ENCODE measurements at regions not wholly inside any gene's neighbourhood (a gene's known extent, or its start where the extent isn't known, plus 50 kb on each side); places are given as distances from the start of the nearest gene placed in this dataset.

DNA sequence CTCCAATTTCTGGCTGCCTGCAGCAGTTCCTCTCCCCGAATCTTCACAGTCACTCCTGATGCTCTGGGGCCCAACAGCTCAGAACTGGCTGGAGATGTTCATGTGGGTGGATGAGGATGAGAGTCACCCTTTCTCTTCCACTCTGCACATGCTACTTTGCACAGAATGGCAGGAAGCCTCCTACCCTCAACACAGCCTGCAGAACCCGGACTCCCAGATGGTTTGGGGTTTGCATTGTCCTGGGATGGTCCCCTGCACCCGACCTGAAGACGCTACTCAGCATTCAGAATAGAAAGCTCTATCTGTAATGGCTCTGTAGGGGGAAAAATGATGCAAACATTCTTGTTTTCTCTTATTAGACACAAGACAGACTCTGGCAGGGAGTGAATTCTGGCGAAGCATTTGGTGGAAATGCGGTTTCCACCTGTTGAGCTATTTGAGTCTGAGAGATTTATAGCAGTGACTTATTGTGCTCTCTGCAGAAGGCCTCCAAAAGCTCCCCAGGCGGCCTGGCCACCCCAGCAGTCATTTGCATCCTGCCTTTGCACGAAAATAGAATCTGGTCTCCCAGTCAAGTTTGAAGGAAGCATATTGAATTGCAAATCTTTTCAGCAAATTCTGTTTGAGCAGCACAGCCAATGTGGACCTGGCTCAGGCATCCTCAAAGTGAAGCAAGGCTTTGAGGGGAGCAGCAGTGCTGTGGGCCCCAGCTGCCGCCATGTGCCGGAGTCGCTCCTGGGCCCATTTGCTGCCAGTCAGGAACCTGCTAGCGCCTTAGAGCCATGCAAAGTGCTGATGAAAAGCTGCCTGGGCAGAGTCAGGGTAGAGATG lies 309.3 kb downstream of the TCERG1L start:
- Histone ChIP-seq H3K36me3 (ENCODE audit: control insufficient read depth, insufficient read depth, low read length) (no peaks in the 10 kb centered on the region), H3K4me3 (ENCODE audit: low read depth, low read length) (no peak overlapping the region), H3K27me3 (ENCODE audit: control insufficient read depth, insufficient read depth, low read length) (no peaks in the 10 kb centered on the region)
- TF ChIP-seq, protein P1, sequence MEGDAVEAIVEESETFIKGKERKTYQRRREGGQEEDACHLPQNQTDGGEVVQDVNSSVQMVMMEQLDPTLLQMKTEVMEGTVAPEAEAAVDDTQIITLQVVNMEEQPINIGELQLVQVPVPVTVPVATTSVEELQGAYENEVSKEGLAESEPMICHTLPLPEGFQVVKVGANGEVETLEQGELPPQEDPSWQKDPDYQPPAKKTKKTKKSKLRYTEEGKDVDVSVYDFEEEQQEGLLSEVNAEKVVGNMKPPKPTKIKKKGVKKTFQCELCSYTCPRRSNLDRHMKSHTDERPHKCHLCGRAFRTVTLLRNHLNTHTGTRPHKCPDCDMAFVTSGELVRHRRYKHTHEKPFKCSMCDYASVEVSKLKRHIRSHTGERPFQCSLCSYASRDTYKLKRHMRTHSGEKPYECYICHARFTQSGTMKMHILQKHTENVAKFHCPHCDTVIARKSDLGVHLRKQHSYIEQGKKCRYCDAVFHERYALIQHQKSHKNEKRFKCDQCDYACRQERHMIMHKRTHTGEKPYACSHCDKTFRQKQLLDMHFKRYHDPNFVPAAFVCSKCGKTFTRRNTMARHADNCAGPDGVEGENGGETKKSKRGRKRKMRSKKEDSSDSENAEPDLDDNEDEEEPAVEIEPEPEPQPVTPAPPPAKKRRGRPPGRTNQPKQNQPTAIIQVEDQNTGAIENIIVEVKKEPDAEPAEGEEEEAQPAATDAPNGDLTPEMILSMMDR (IDR thresholded peaks at IDR 0.05; ENCODE audit: insufficient read depth, low read depth, low read length), result no peak
- DNase-seq (ENCODE audit: low read depth), result no peak
- ChIA-PET POLR2A (no interaction called here), CTCF (no interaction called here)

- POLR2A ChIA-PET, result no interaction called here
- TF ChIP-seq, protein P1 (IDR thresholded peaks at IDR 0.05; ENCODE audit: insufficient read depth, low read depth, low read length), result no peak
- CTCF ChIA-PET, result no interaction called here
Measured at GRCh38 chr10:131003455-131003854, 308.1 kb downstream of the TCERG1L start.

GRCh38 chr10:131004276-131004675 lies 307.2 kb downstream of the TCERG1L start:
- H3K4me3 ChIP-seq (ENCODE audit: low read depth, low read length), result no peak overlapping the region
- ChIA-PET POLR2A (no interaction called here), CTCF (no interaction called here)
- no peak for DNase-seq (ENCODE audit: low read depth)
- H3K36me3 ChIP-seq (ENCODE audit: control insufficient read depth, insufficient read depth, low read length), result no peaks in the 10 kb centered on the region
- TF ChIP-seq, protein P1 (IDR thresholded peaks at IDR 0.05; ENCODE audit: insufficient read depth, low read depth, low read length), result no peak
- H3K27me3 ChIP-seq (ENCODE audit: control insufficient read depth, insufficient read depth, low read length), result no peaks in the 10 kb centered on the region

More at GRCh38 chr10:131003455-131003854, 308.1 kb downstream of the TCERG1L start:
- H3K4me3 ChIP-seq (ENCODE audit: low read depth, low read length), result no peak overlapping the region
- H3K27me3 ChIP-seq (ENCODE audit: control insufficient read depth, insufficient read depth, low read length), result no peaks in the 10 kb centered on the region
- DNase-seq (ENCODE audit: low read depth), result no peak
- no peaks in the 10 kb centered on the region for H3K36me3 ChIP-seq (ENCODE audit: control insufficient read depth, insufficient read depth, low read length)

DNA sequence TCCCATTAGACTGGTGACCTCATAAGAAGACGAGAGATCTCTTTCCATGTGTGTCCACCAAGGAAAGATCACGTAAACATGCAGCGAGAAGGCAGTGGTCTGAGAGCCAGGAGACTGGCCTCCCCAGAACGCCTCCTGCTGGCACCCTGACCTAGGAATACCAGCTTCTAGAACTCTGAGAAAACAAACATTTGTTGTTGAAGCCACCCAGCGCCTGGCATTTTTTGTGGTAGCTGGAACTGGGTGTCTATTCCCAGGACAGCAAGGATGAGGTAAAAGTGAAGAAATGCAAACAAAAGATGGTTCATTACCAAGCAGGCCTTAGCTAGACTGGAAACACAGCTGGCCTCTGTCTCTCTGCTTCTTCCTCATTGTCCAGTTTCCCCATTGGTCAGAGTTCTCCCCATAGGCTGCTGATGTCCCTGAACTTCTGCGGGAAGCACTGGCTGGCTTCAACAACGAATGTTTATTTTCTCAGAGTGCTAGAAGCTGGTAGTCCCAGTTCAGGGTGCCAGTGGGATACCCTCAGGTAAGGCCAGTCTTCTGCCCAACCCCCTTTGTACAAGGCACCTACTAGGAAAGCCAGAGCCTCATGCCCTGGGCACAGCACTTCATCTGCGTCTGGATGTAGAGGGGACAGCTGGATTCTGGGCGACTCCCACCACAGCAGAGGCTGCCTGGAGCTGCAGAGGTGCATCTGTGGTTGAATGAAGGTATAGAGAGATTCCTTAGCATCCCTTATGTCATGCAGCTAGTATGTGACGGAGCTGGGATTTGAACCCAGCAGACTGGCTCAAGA lies 304.9 kb downstream of the TCERG1L start:
- TF ChIP-seq, protein P1 (IDR thresholded peaks at IDR 0.05; ENCODE audit: insufficient read depth, low read depth, low read length), result no peak
- H3K36me3 ChIP-seq (ENCODE audit: control insufficient read depth, insufficient read depth, low read length), result no peaks in the 10 kb centered on the region
- H3K4me3 ChIP-seq (ENCODE audit: low read depth, low read length), result no peak overlapping the region
- ChIA-PET CTCF (no interaction called here), POLR2A (no interaction called here)
- no peaks in the 10 kb centered on the region for H3K27me3 ChIP-seq (ENCODE audit: control insufficient read depth, insufficient read depth, low read length)
- DNase-seq (ENCODE audit: low read depth), result no peak

DNA sequence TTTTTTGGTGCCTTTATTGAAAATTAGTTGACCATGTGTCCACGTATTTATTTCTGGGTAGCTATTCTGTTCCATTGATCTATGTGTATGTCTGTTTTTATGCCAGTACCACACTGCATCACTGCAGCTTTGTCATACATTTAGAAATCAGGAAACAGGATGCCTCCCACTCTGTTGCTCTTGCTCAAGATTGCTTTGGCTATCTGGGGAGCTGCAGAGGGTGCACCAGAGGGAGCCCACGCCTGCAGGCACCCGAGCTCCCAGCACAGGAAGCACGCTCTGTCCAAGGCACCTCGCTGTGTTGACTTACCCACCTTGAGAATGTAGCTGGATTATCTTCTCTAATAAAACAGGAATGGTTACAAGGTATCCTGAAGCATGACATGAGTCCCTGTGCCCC lies 301.7 kb downstream of the TCERG1L start:
- Histone ChIP-seq H3K27me3 (ENCODE audit: control insufficient read depth, insufficient read depth, low read length) (no peaks in the 10 kb centered on the region), H3K36me3 (ENCODE audit: control insufficient read depth, insufficient read depth, low read length) (no peaks in the 10 kb centered on the region), H3K4me3 (ENCODE audit: low read depth, low read length) (no peak overlapping the region)
- ChIA-PET CTCF (no interaction called here), POLR2A (no interaction called here)
- TF ChIP-seq, protein P1 (IDR thresholded peaks at IDR 0.05; ENCODE audit: insufficient read depth, low read depth, low read length), result no peak
- no peak for DNase-seq (ENCODE audit: low read depth)

All from BJ (cell line).